ENCODE measurements at regions not wholly inside any gene's neighbourhood (a gene's known extent, or its start where the extent isn't known, plus 50 kb on each side); places are given as distances from the start of the nearest gene placed in this dataset.

DNA sequence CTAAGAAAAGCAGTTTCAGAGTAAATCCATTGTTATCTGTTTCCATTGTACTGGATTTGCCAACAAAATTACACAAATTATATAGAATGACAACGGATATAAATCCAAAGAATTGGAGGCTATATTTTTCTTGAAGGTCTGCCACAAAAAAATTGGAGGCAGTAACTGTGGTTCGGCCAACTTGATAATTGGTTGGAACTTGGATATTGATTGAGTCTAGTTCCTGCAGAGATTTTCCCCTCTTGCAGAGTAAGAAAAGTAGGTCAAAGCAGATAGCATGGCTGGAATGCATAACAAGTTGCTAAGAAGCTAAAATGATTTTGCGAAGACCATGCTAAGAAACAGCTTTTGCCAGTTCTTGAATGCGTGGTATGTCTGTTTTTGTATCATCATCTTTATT lies 269.6 kb upstream of the CFAP20DC start:
- DNase-seq (ENCODE audit: low read depth, low spot score) = no peak
- no peak overlapping the region for H3K4me3 ChIP-seq (ENCODE audit: low read depth, low read length)
- TF ChIP-seq, protein P1, sequence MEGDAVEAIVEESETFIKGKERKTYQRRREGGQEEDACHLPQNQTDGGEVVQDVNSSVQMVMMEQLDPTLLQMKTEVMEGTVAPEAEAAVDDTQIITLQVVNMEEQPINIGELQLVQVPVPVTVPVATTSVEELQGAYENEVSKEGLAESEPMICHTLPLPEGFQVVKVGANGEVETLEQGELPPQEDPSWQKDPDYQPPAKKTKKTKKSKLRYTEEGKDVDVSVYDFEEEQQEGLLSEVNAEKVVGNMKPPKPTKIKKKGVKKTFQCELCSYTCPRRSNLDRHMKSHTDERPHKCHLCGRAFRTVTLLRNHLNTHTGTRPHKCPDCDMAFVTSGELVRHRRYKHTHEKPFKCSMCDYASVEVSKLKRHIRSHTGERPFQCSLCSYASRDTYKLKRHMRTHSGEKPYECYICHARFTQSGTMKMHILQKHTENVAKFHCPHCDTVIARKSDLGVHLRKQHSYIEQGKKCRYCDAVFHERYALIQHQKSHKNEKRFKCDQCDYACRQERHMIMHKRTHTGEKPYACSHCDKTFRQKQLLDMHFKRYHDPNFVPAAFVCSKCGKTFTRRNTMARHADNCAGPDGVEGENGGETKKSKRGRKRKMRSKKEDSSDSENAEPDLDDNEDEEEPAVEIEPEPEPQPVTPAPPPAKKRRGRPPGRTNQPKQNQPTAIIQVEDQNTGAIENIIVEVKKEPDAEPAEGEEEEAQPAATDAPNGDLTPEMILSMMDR (IDR thresholded peaks at IDR 0.05; ENCODE audit: low read depth, low read length) = no peak
- in situ Hi-C loops (cut with HindIII; ENCODE audit: low sequenced_read_pairs) = no loop called here

DNA sequence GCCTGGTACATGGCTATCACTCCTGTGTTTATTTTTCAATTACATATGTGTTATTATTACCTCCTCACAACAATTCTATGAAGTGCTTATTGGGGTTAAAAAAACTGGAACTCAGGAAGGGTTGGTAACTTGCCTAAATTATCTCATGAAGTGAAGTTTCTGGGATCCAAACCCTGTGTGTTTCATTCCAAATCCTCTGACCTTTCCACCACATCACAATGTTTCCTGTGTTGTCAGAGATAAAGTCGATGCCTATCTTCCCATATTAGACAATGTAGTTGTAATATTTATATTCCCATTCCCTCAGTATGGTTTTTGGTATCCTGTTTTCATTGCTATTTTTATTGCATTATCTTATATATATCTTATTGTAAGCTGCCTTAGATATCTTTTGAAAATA lies 269.1 kb upstream of the CFAP20DC start:
- H3K4me3 ChIP-seq (ENCODE audit: low read depth, low read length) = no peak overlapping the region
- DNase-seq (ENCODE audit: low read depth, low spot score) = no peak
- TF ChIP-seq, protein P1 (IDR thresholded peaks at IDR 0.05; ENCODE audit: low read depth, low read length) = no peak
- in situ Hi-C loops (cut with HindIII; ENCODE audit: low sequenced_read_pairs) = no loop called here

DNA sequence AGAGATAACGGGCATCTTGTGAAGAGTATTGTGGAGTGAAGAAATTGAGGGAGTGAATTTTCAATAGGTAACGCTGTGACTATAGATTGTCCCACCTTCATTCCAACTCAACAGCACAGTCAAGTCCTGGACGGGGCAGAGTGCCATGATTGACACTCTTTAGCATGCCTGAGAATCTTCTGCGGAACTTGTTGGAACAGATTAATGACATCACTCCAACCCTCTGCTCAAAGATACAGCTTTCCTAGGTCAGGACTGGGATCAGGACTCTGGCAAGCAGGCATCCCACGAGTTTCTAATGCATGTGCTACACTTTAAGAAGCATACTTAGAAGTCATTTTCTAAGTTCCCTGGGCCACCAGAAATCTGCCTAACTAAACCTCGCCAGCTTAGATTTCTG lies 267.6 kb upstream of the CFAP20DC start:
- DNase-seq (ENCODE audit: low read depth, low spot score) = no peak
- TF ChIP-seq, protein P1 (IDR thresholded peaks at IDR 0.05; ENCODE audit: low read depth, low read length) = no peak
- no peak overlapping the region for H3K4me3 ChIP-seq (ENCODE audit: low read depth, low read length)
- in situ Hi-C loops (cut with HindIII; ENCODE audit: low sequenced_read_pairs) = no loop called here

DNA sequence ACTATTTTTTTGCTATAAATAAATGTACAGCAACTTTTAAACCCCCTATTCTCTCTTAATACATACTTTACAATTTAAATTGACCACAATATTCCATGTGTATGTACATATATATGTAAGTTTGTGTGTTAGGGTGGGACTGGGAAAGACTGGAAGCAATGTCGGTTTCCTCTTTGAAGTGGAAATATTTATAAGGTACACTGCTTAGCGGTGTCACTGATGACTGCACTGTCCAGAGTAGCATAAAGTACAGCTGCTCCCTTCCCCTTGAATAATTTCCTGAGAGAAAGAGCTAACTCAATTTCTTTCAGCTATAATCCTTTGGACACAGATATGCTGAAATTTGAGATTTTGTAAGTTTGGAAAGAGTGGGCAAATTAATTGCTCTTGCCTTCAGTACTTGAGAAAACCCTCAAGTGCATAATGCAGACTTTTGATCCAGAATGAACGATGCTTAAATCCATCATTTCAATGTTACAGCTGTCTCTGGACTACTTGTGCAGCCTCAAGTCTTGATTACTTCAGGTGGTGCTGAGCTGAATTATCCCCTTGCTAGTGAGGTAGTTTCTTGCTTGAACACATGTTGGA lies 267.0 kb upstream of the CFAP20DC start:
- H3K4me3 ChIP-seq (ENCODE audit: low read depth, low read length) = no peak overlapping the region
- in situ Hi-C loops (cut with HindIII; ENCODE audit: low sequenced_read_pairs) = no loop called here
- DNase-seq (ENCODE audit: low read depth, low spot score) = no peak
- TF ChIP-seq, protein P1 (IDR thresholded peaks at IDR 0.05; ENCODE audit: low read depth, low read length) = no peak

DNA sequence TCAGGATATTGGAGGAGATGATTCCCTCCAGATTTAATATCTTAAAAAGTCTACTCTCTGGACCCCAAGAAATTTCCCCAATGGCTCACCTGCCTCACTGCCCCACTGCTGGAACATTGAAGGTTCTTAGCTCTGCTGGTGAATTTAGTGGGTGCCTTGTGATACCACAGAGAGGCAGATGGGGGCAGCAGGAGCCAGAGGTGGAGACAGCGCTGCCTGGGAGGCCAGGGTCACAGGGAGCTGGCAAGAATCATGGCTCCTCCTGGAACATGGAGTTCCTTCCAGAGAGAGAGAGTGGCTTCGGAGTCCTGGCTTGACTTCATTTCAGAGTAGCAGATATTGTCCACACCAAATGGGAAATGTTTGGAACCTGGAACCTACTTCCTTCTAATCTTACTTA lies 263.5 kb upstream of the CFAP20DC start:
- in situ Hi-C loops (cut with HindIII; ENCODE audit: low sequenced_read_pairs) = no loop called here
- DNase-seq (ENCODE audit: low read depth, low spot score) = peak; percentile 40
- TF ChIP-seq, protein P1 (IDR thresholded peaks at IDR 0.05; ENCODE audit: low read depth, low read length) = peak; percentile 63
- no peak overlapping the region for H3K4me3 ChIP-seq (ENCODE audit: low read depth, low read length)

DNA sequence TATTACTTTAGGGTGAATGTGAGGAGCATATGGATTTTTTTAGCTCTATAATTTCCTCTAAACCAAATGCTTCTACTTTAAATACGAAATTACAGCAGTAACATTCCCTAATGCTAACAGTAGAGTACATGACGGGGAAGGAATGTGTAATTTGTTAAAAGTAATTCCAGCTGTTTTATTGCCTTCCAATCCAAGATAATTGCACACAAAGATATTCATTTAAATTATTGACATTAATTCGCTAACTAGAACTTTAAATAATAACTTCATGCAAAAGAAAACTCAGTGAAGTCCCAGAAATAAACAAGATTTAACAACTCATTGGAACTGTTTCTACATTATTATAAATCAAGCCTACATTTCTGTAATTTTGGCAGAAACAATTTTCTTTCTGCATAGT lies 261.4 kb upstream of the CFAP20DC start:
- in situ Hi-C loops (cut with HindIII; ENCODE audit: low sequenced_read_pairs) = no loop called here
- TF ChIP-seq, protein P1 (IDR thresholded peaks at IDR 0.05; ENCODE audit: low read depth, low read length) = no peak
- DNase-seq (ENCODE audit: low read depth, low spot score) = no peak
- H3K4me3 ChIP-seq (ENCODE audit: low read depth, low read length) = no peak overlapping the region

DNA sequence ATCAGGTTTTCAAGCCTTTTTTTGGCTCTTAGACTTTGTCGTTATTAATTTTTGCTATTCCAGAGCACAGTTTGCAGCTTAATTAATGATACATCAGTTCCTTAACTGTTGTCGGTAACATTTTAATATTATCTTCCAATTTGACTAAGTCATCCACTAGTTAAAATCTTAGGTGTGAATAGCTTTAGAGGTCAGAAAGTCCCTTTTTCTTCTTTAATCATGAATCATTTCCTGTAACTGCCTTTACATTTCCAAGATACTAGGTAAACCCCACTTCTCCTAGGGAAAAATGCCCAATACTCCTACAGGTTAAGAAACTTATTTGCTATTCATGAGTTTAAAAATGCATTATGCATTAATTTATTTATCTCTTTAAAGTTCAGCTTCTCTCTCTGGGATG lies 260.9 kb upstream of the CFAP20DC start:
- TF ChIP-seq, protein P1 (IDR thresholded peaks at IDR 0.05; ENCODE audit: low read depth, low read length) = no peak
- no peak for DNase-seq (ENCODE audit: low read depth, low spot score)
- in situ Hi-C loops (cut with HindIII; ENCODE audit: low sequenced_read_pairs) = no loop called here
- no peak overlapping the region for H3K4me3 ChIP-seq (ENCODE audit: low read depth, low read length)
